Gastroesophageal sphincter (tissue), 4 donors: ENCODE measurements at regions not wholly inside any gene's neighbourhood (a gene's known extent, or its start where the extent isn't known, plus 50 kb on each side); places are given as distances from the start of the nearest gene placed in this dataset.

ENCODE experiments used
- ATAC-seq: fragments of 150-250 bp; one replicate; pipeline ENCODE4 v1.9.1; 2016; ENCODE audit warnings: mild to moderate bottlenecking, moderate library complexity
- H3K27ac ChIP-seq, 4 donors: fragments of 200-600 bp; sonication (generic) in 3 of 4; 1 replicate in 3 of 4; 2 replicates in 1 of 4; pipeline ENCODE4 v1.5.1; 2016 to 2019
- H3K27me3 ChIP-seq: fragments of 200-600 bp; sonication (generic); one replicate; pipeline ENCODE4 v1.5.1; 2019
- H3K36me3 ChIP-seq, 2 donors: fragments of 200-600 bp; sonication (generic); one replicate each; pipeline ENCODE4 v1.5.1; 2019; ENCODE audit warnings: control low read depth in 1 of 2
- H3K4me1 ChIP-seq, 3 donors: fragments of 200-600 bp; sonication (generic); 1 replicate in 2 of 3; 2 replicates in 1 of 3; pipeline ENCODE4 v1.5.1; 2016 to 2019; ENCODE audit warnings: control low read depth in 2 of 3
- H3K4me3 ChIP-seq, 2 donors: fragments of 200-600 bp; sonication (generic); one replicate each; pipeline ENCODE4 v1.5.1; 2019; ENCODE audit warnings: mild to moderate bottlenecking in 1 of 2, moderate library complexity in 1 of 2
- H3K9me3 ChIP-seq, 3 donors: fragments of 200-600 bp; sonication (generic); one replicate each; pipeline ENCODE4 v1.5.1; 2017 to 2019; ENCODE audit warnings: control low read depth in 2 of 3
- CTCF ChIP-seq, 4 experiments: fragments of 200-600 bp in 2 of 4; fragments of 450-650 bp in 2 of 4; sonication (generic) in 1 of 4; IDR thresholded peaks; one replicate each; pipeline ENCODE4 v1.5.1; 2017 to 2019; ENCODE audit warnings: antibody characterized with exemption in 4 of 4, mild to moderate bottlenecking in 2 of 4, moderate library complexity in 2 of 4
- EP300 ChIP-seq: sonication (generic); formaldehyde crosslinking; IDR thresholded peaks from one replicate; pipeline ENCODE4 v1.6.1; 2017; ENCODE audit warnings: antibody characterized with exemption, mild to moderate bottlenecking
- POLR2A ChIP-seq, 2 donors: fragments of 450-650 bp; IDR thresholded peaks; one replicate each; pipeline ENCODE4 v1.6.1; 2017; ENCODE audit warnings: antibody characterized with exemption in 2 of 2, mild to moderate bottlenecking in 2 of 2, moderate library complexity in 1 of 2
- POLR2AphosphoS5 ChIP-seq: sonication (generic); formaldehyde crosslinking; IDR thresholded peaks from one replicate; pipeline ENCODE4 v1.6.1; 2017; ENCODE audit warnings: antibody characterized with exemption
- WGBS, 2 donors: methylation state at CpG; one replicate each; pipeline ENCODE4 v1.1.5; 2018; ENCODE audit warnings: low coverage in 1 of 2; 5-methylcytosine and 5-hydroxymethylcytosine counted together

- no peaks in the 10 kb centered on the region for H3K27me3 ChIP-seq
- H3K9me3 ChIP-seq = no peaks in the 10 kb centered on the region
- H3K4me1 ChIP-seq = peaks cover 0 to 51% (median 6%) of the 10 kb centered on the region in 3 donors
- no peak for TF ChIP-seq POLR2AphosphoS5
- TF ChIP-seq POLR2A (IDR thresholded peaks at IDR 0.05) = no peak
- no peak for TF ChIP-seq EP300
- TF ChIP-seq CTCF (IDR thresholded peaks at IDR 0.05) = no peak
- no peak for ATAC-seq
- H3K27ac ChIP-seq = no peak overlapping the region
- H3K4me3 ChIP-seq = no peak overlapping the region
- H3K36me3 ChIP-seq = no peaks in the 10 kb centered on the region
Measured at GRCh38 chr4:30783751-30784150, 63.6 kb downstream of the PCDH7 start.

- no peak for ATAC-seq
- Histone ChIP-seq H3K4me3 (no peak overlapping the region), H3K27me3 (no peaks in the 10 kb centered on the region), H3K36me3 (no peaks in the 10 kb centered on the region), H3K27ac (peak overlapping the region in 1 of 4 donors; percentile 31), H3K4me1 (peaks cover 0 to 63% (median 13%) of the 10 kb centered on the region in 3 donors), H3K9me3 (no peaks in the 10 kb centered on the region)
- TF ChIP-seq POLR2AphosphoS5 (no peak), POLR2A (IDR thresholded peaks at IDR 0.05) (no peak), EP300 (no peak)
- 13% methylated on average over 2 of the region's 2 CpGs for WGBS, 2 donors
Measured at GRCh38 chr4:30789219-30789671, 69.1 kb downstream of the PCDH7 start.

GRCh38 chr4:30790123-30790522, 70.0 kb downstream of the PCDH7 start:
- H3K9me3 ChIP-seq = no peaks in the 10 kb centered on the region
- no peak overlapping the region for H3K4me3 ChIP-seq
- no peaks in the 10 kb centered on the region for H3K36me3 ChIP-seq
- no peaks in the 10 kb centered on the region for H3K27me3 ChIP-seq
- no peak for ATAC-seq
- 100% methylated on average over 1 of the region's 1 CpG for WGBS, 2 donors
- TF ChIP-seq CTCF (IDR thresholded peaks at IDR 0.05) = no peak
- H3K27ac ChIP-seq = no peak overlapping the region
- peaks cover 0 to 56% (median 13%) of the 10 kb centered on the region in 3 donors for H3K4me1 ChIP-seq

GRCh38 chr4:30790998-30791397, 70.8 kb downstream of the PCDH7 start:
- TF ChIP-seq EP300 (no peak), POLR2A (IDR thresholded peaks at IDR 0.05) (no peak), POLR2AphosphoS5 (no peak), CTCF (IDR thresholded peaks at IDR 0.05) (no peak)
- WGBS, 2 donors = 68 to 78% methylated on average over 4 of the region's 4 CpGs
- Histone ChIP-seq H3K36me3 (no peaks in the 10 kb centered on the region), H3K27ac (no peak overlapping the region), H3K4me3 (no peak overlapping the region), H3K9me3 (no peaks in the 10 kb centered on the region), H3K27me3 (no peaks in the 10 kb centered on the region), H3K4me1 (peaks cover 0 to 47% (median 7%) of the 10 kb centered on the region in 3 donors)
- ATAC-seq = no peak

GRCh38 chr4:30792601-30793000, 72.4 kb downstream of the PCDH7 start:
- Histone ChIP-seq H3K4me3 (no peak overlapping the region), H3K9me3 (no peaks in the 10 kb centered on the region), H3K27ac (no peak overlapping the region), H3K36me3 (no peaks in the 10 kb centered on the region), H3K27me3 (no peaks in the 10 kb centered on the region), H3K4me1 (peaks cover 0 to 39% (median 7%) of the 10 kb centered on the region in 3 donors)
- 51 to 73% methylated on average over 3 of the region's 3 CpGs for WGBS, 2 donors
- no peak for ATAC-seq
- TF ChIP-seq EP300 (no peak), POLR2A (IDR thresholded peaks at IDR 0.05) (no peak), POLR2AphosphoS5 (no peak), CTCF (IDR thresholded peaks at IDR 0.05) (no peak)
